IMR-90 (cell line): ENCODE measurements at regions not wholly inside any gene's neighbourhood (a gene's known extent, or its start where the extent isn't known, plus 50 kb on each side); places are given as distances from the start of the nearest gene placed in this dataset.

Experiments
- ATAC-seq: fragments of 200-7000 bp; cut with Tn5 transposase; 2 replicates; pipeline ENCODE4 v1.9.1; 2020; ENCODE audit warnings: low read depth, mild to moderate bottlenecking, moderate library complexity
- BruUV-seq: library from RNA; stranded (reverse); fragments of 400-500 nt; replicated peaks from 2 replicates; lab custom pipeline; 2021; lab: Mats Ljungman, UMichigan
- CTCF ChIA-PET: fragments of 300-600 bp; formaldehyde crosslinking; extraction: SDS; loops from one replicate; lab custom pipeline; 2021; ENCODE audit warnings: antibody characterized with exemption; lab: Yijun Ruan, JAX
- POLR2A ChIA-PET: fragments of 300-600 bp; sonication (Branson Sonifier 250); formaldehyde crosslinking; loops from one replicate; lab custom pipeline; 2022; ENCODE audit warnings: antibody characterized with exemption; ENCODE audit not compliant: unreplicated experiment; lab: Charles Lee
- DNase-seq: peaks from one replicate; pipeline ENCODE4 v3.0.0; 2013
- H2AFZ ChIP-seq: replicated peaks from 2 replicates; pipeline ENCODE3; 2013; ENCODE audit warnings: low read length, mild to moderate bottlenecking; ENCODE audit not compliant: poor library complexity
- H2AK5ac ChIP-seq: 2 replicates; pipeline ENCODE4 v1.6.1; 2013; ENCODE audit warnings: low read depth, low read length, inconsistent platforms
- H2AK9ac ChIP-seq: replicated peaks from 2 replicates; pipeline ENCODE3; 2013; ENCODE audit warnings: mild to moderate bottlenecking, low read depth, low read length, moderate library complexity; ENCODE audit not compliant: poor library complexity
- H2BK120ac ChIP-seq: 2 replicates; pipeline ENCODE4 v1.6.1; 2013; ENCODE audit warnings: low read depth, low read length, inconsistent platforms
- H2BK15ac ChIP-seq: 3 replicates; pipeline ENCODE4 v1.6.1; 2013; ENCODE audit warnings: low read depth, low read length, inconsistent platforms
- H2BK20ac ChIP-seq: 2 replicates; pipeline ENCODE4 v1.6.1; 2013; ENCODE audit warnings: low read depth, mild to moderate bottlenecking, inconsistent platforms, low read length, moderate library complexity
- H2BK5ac ChIP-seq: 2 replicates; pipeline ENCODE4 v1.6.1; 2013; ENCODE audit warnings: mild to moderate bottlenecking, low read depth, low read length, inconsistent platforms; ENCODE audit not compliant: poor library complexity, severe bottlenecking
- H3K14ac ChIP-seq: replicated peaks from 2 replicates; pipeline ENCODE4 v1.6.1; 2013; ENCODE audit warnings: low read depth, low read length, inconsistent platforms
- H3K18ac ChIP-seq: 2 replicates; pipeline ENCODE4 v1.6.1; 2013; ENCODE audit warnings: low read depth, low read length, control low read depth
- H3K23ac ChIP-seq: 2 replicates; pipeline ENCODE4 v1.6.1; 2013; ENCODE audit warnings: low read depth, low read length, inconsistent platforms
- H3K27ac ChIP-seq: 2 replicates; pipeline ENCODE4 v1.5.1; 2013; ENCODE audit warnings: mild to moderate bottlenecking, control low read depth, low read length; ENCODE audit not compliant: insufficient read depth
- H3K27me3 ChIP-seq: 2 replicates; pipeline ENCODE4 v1.6.1; 2013; ENCODE audit warnings: low read length; ENCODE audit not compliant: control insufficient read depth, insufficient read depth
- H3K36me3 ChIP-seq: 2 replicates; pipeline ENCODE4 v1.6.1; 2013; ENCODE audit warnings: low read length, mixed read lengths; ENCODE audit not compliant: control insufficient read depth, insufficient read depth
- H3K4ac ChIP-seq: 2 replicates; pipeline ENCODE4 v1.6.1; 2013; ENCODE audit warnings: low read depth, low read length, inconsistent platforms
- H3K4me1 ChIP-seq: 2 replicates; pipeline ENCODE4 v1.6.1; 2013; ENCODE audit warnings: low read length, mixed read lengths; ENCODE audit not compliant: control insufficient read depth, insufficient read depth
- H3K4me2 ChIP-seq: 2 replicates; pipeline ENCODE4 v1.6.1; 2013; ENCODE audit warnings: low read depth, mild to moderate bottlenecking, control low read depth, low read length, moderate library complexity
- H3K4me3 ChIP-seq: 2 replicates; pipeline ENCODE4 v1.5.1; 2013; ENCODE audit warnings: low read depth, mild to moderate bottlenecking, control low read depth, low read length, moderate library complexity; ENCODE audit not compliant: insufficient read depth
- H3K56ac ChIP-seq: 2 replicates; pipeline ENCODE4 v1.6.1; 2013; ENCODE audit warnings: low read length, inconsistent platforms; ENCODE audit not compliant: insufficient read depth; ENCODE audit errors: extremely low read depth
- H3K79me1 ChIP-seq, 2 experiments: 2 replicates each; pipeline ENCODE4 v1.6.1; 2013; ENCODE audit warnings: low read length in 2 of 2, inconsistent platforms in 1 of 2, low read depth in 1 of 2
- H3K9ac ChIP-seq: 2 replicates; pipeline ENCODE4 v1.6.1; 2013; ENCODE audit warnings: low read depth, low read length, control low read depth
- H3K9me1 ChIP-seq: 2 replicates; pipeline ENCODE4 v1.6.1; 2013; ENCODE audit warnings: low read length, inconsistent platforms; ENCODE audit not compliant: insufficient read depth
- H3K9me3 ChIP-seq: 2 replicates; pipeline ENCODE4 v1.6.1; 2013; ENCODE audit warnings: low read length; ENCODE audit not compliant: control insufficient read depth, insufficient read depth
- H4K20me1 ChIP-seq: 2 replicates; pipeline ENCODE4 v1.6.1; 2013; ENCODE audit warnings: low read length, inconsistent platforms; ENCODE audit not compliant: insufficient read depth
- H4K5ac ChIP-seq: 2 replicates; pipeline ENCODE4 v1.6.1; 2013; ENCODE audit warnings: mild to moderate bottlenecking, low read depth, low read length, control low read depth
- H4K8ac ChIP-seq, 2 experiments: 2 replicates each; pipeline ENCODE4 v1.6.1; 2013; ENCODE audit warnings: low read depth in 2 of 2, low read length in 2 of 2, control low read depth in 1 of 2, inconsistent platforms in 1 of 2
- H4K91ac ChIP-seq: 2 replicates; pipeline ENCODE4 v1.6.1; 2013; ENCODE audit warnings: low read depth, low read length, inconsistent platforms; ENCODE audit not compliant: insufficient read depth
- BHLHE40 ChIP-seq: fragments of 150-350 bp; IDR thresholded peaks from 2 replicates; pipeline ENCODE4 v1.6.1; 2016; ENCODE audit warnings: mild to moderate bottlenecking, low read depth, low read length
- CEBPB ChIP-seq: IDR thresholded peaks from 2 replicates; pipeline ENCODE4 v1.6.1; 2012; ENCODE audit warnings: low read depth, low read length, improper control_type of control experiment
- CHD1 ChIP-seq: IDR thresholded peaks from 2 replicates; pipeline ENCODE4 v1.6.1; 2012; ENCODE audit warnings: low read depth, low read length, improper control_type of control experiment
- FOS ChIP-seq: fragments of 150-350 bp; IDR thresholded peaks from 2 replicates; pipeline ENCODE4 v1.6.1; 2016; ENCODE audit warnings: low read depth, low read length
- MAFK ChIP-seq: IDR thresholded peaks from 2 replicates; pipeline ENCODE4 v1.6.1; 2012; ENCODE audit warnings: low read depth, low read length, improper control_type of control experiment
- MAZ ChIP-seq: IDR thresholded peaks from 2 replicates; pipeline ENCODE4 v1.6.1; 2012; ENCODE audit warnings: low read depth, mild to moderate bottlenecking, low read length, improper control_type of control experiment, moderate library complexity, borderline replicate concordance
- MXI1 ChIP-seq: IDR thresholded peaks from 2 replicates; pipeline ENCODE4 v1.6.1; 2012; ENCODE audit warnings: low read depth, mild to moderate bottlenecking, low read length, moderate library complexity, borderline replicate concordance
- POLR2A ChIP-seq: IDR thresholded peaks from 2 replicates; pipeline ENCODE4 v1.6.1; 2012; ENCODE audit warnings: mild to moderate bottlenecking, low read depth, low read length
- RAD21 ChIP-seq: IDR thresholded peaks from 2 replicates; pipeline ENCODE4 v1.6.1; 2012; ENCODE audit warnings: low read length, improper control_type of control experiment
- RCOR1 ChIP-seq: IDR thresholded peaks from 2 replicates; pipeline ENCODE4 v1.6.1; 2012; ENCODE audit warnings: mild to moderate bottlenecking, low read length, improper control_type of control experiment; ENCODE audit not compliant: insufficient replicate concordance
- RFX5 ChIP-seq: IDR thresholded peaks from 2 replicates; pipeline ENCODE4 v1.8.0; 2012; ENCODE audit warnings: low read depth, mild to moderate bottlenecking, low read length, moderate library complexity
- SMC3 ChIP-seq: fragments of 150-350 bp; IDR thresholded peaks from 2 replicates; pipeline ENCODE4 v1.6.1; 2016; ENCODE audit warnings: low read depth, mild to moderate bottlenecking, antibody characterized with exemption, low read length, moderate library complexity
- WGBS, 2 experiments: methylation state at CpG; one replicate each; pipeline versions ENCODE4 v1.1.5 to v1.1.7; 2013; ENCODE audit warnings: missing lambda C conversion rate in 2 of 2; ENCODE audit not compliant: insufficient read length in 1 of 2; ENCODE audit errors: extremely low coverage in 2 of 2; 5-methylcytosine and 5-hydroxymethylcytosine counted together
- dilution Hi-C: fragments of 300-500 bp; cut with HindIII; formaldehyde crosslinking; loops from one replicate; pipeline ENCODE4 v1.14.3; 2018; ENCODE audit warnings: low sequenced_read_pairs; ENCODE audit not compliant: unreplicated experiment
- in situ Hi-C: fragments of 300-500 bp; cut with MboI; formaldehyde crosslinking; loops from 3 replicates; pipeline ENCODE4 v1.14.3; 2019; ENCODE audit warnings: low sequenced_read_pairs, inconsistent platforms, mixed read lengths
- intact Hi-C: fragments of 100-400 bp; cut with micrococcal nuclease; formaldehyde crosslinking; loops from 2 replicates; pipeline ENCODE4 v1.10.0; 2022
- TF ChIP-seq, protein P1 (sequence below): fragments of 150-350 bp; IDR thresholded peaks from 2 replicates; pipeline ENCODE4 v1.6.1; 2017; ENCODE audit warnings: mild to moderate bottlenecking, antibody characterized with exemption, low read length, low read depth
- TF ChIP-seq, protein P2 (sequence below): conservative IDR thresholded peaks from 2 replicates; pipeline ENCODE4 v1.5.1; 2012; ENCODE audit warnings: mild to moderate bottlenecking, low read depth, low read length, improper control_type of control experiment
- TF ChIP-seq, protein P3 (sequence below): fragments of 150-350 bp; IDR thresholded peaks from 2 replicates; pipeline ENCODE4 v1.6.1; 2016; ENCODE audit warnings: low read depth, mild to moderate bottlenecking, low read length, moderate library complexity, borderline replicate concordance

DNA sequence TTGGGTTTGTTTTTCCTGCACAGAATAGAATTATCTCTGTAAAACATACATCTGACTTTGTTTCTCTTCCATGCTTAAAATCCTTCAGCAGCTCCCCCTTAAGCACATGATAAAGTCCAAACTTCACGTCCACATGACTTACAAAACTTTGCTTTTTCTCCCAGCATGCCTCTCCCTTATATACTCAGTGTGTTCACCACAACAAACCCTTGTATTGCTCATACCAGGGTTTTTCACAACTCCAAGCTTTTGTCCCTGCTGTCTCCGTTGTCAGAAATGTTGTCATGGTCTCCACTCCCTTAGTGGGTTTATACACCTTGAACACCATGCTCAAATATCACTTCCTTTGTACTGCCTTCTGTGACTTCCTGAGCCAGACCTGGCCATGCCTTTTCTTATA is 91.1 kb upstream of the MITF start:
- no peak for DNase-seq
- H3K9ac ChIP-seq, result no peak overlapping the region
- ChIA-PET CTCF (no interaction called here), POLR2A (no interaction called here)
- peaks cover 3% of the 10 kb centered on the region for H3K4me1 ChIP-seq
- no peak overlapping the region for H2BK15ac ChIP-seq
- no peak overlapping the region for H2BK120ac ChIP-seq
- WGBS, 2 experiments, result 86% methylated on average over 1 of the region's 2 CpGs; no CpG with 5 or more reads in 1 of the 2 experiments
- H3K4ac ChIP-seq, result no peak overlapping the region
- H3K27ac ChIP-seq, result no peak overlapping the region
- in situ Hi-C loops, result no loop called here
- H3K14ac ChIP-seq, result no peak overlapping the region
- H3K56ac ChIP-seq, result no peak overlapping the region; the same call in 1 of the 2 replicates
- no peaks in the 10 kb centered on the region for H3K27me3 ChIP-seq
- H3K9me3 ChIP-seq, result no peaks in the 10 kb centered on the region
- 0 out of 2 replicates have a peak, but pooled peaks cover 3% of the 10 kb centered on the region for H3K9me1 ChIP-seq
- no peaks in the 10 kb centered on the region for H4K20me1 ChIP-seq
- no peak overlapping the region for H2AK9ac ChIP-seq
- no peak overlapping the region for H3K18ac ChIP-seq
- H4K8ac ChIP-seq, result no peak overlapping the region
- no peak overlapping the region for H3K23ac ChIP-seq
- dilution Hi-C loops, result no loop called here
- H3K79me1 ChIP-seq, result no peaks in the 10 kb centered on the region
- BruUV-seq, result no TSS peak
- no peak overlapping the region for H2AK5ac ChIP-seq
- TF ChIP-seq SMC3 (no peak), MXI1 (no peak), RAD21 (no peak), MAZ (no peak), RCOR1 (no peak), BHLHE40 (no peak), RFX5 (no peak), MAFK (no peak), CHD1 (no peak), FOS (no peak), POLR2A (no peak), CEBPB (no peak)
- TF ChIP-seq, protein P1, sequence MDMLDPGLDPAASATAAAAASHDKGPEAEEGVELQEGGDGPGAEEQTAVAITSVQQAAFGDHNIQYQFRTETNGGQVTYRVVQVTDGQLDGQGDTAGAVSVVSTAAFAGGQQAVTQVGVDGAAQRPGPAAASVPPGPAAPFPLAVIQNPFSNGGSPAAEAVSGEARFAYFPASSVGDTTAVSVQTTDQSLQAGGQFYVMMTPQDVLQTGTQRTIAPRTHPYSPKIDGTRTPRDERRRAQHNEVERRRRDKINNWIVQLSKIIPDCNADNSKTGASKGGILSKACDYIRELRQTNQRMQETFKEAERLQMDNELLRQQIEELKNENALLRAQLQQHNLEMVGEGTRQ, result no peak
- TF ChIP-seq, protein P2, sequence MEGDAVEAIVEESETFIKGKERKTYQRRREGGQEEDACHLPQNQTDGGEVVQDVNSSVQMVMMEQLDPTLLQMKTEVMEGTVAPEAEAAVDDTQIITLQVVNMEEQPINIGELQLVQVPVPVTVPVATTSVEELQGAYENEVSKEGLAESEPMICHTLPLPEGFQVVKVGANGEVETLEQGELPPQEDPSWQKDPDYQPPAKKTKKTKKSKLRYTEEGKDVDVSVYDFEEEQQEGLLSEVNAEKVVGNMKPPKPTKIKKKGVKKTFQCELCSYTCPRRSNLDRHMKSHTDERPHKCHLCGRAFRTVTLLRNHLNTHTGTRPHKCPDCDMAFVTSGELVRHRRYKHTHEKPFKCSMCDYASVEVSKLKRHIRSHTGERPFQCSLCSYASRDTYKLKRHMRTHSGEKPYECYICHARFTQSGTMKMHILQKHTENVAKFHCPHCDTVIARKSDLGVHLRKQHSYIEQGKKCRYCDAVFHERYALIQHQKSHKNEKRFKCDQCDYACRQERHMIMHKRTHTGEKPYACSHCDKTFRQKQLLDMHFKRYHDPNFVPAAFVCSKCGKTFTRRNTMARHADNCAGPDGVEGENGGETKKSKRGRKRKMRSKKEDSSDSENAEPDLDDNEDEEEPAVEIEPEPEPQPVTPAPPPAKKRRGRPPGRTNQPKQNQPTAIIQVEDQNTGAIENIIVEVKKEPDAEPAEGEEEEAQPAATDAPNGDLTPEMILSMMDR, result no peak
- TF ChIP-seq, protein P3, sequence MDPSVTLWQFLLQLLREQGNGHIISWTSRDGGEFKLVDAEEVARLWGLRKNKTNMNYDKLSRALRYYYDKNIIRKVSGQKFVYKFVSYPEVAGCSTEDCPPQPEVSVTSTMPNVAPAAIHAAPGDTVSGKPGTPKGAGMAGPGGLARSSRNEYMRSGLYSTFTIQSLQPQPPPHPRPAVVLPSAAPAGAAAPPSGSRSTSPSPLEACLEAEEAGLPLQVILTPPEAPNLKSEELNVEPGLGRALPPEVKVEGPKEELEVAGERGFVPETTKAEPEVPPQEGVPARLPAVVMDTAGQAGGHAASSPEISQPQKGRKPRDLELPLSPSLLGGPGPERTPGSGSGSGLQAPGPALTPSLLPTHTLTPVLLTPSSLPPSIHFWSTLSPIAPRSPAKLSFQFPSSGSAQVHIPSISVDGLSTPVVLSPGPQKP, result no peak
- intact Hi-C loops, result no loop called here
- H2BK5ac ChIP-seq, result no peak overlapping the region
- H2BK20ac ChIP-seq, result no peak overlapping the region
- no peak overlapping the region for H3K4me2 ChIP-seq
- no peak overlapping the region for H4K5ac ChIP-seq
- H3K36me3 ChIP-seq, result no peaks in the 10 kb centered on the region
- no peak overlapping the region for H4K91ac ChIP-seq
- H2AFZ ChIP-seq, result no peak overlapping the region
- H3K4me3 ChIP-seq, result no peak overlapping the region
- ATAC-seq, result no peak
